ENCODE measurements at regions not wholly inside any gene's neighbourhood (a gene's known extent, or its start where the extent isn't known, plus 50 kb on each side); places are given as distances from the start of the nearest gene placed in this dataset.
"Not testable (repeated sequence)": the region's sequence is repeated elsewhere in the genome, so short reads cannot be mapped to it uniquely, and the experiment has no call there.

DNA sequence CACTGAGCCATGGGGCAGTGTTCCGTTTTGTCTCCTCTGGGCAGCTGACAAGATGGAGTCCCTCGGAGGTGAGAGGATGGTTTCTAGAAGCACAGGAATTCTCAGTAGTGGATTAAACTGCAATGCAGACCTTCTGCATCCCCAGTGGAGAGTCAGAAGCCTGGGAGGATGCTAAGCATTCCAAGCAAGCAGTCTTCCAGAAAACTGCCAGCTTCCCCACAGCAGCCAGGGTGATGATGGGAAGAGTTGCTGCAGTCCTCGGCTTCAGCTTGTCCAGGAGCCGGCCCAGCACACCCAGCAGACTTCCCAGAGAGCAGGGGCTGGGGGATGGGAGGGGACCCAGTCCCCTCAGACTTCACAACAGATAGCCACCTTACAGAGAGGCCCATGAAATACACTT, 163.6 kb downstream of the LY86 start:
- Histone ChIP-seq H3K27me3 (ENCODE audit: insufficient read depth, low read length) (0 out of 2 replicates have a peak, but pooled peaks cover 4% of the 10 kb centered on the region), H3K36me3 (ENCODE audit: insufficient read depth, low read depth, low read length) (no peaks in the 10 kb centered on the region), H3K9me3 (ENCODE audit: insufficient read depth, low read depth, low read length) (no peaks in the 10 kb centered on the region), H3K4me1 (ENCODE audit: insufficient read depth, low read length) (peaks cover 14% of the 10 kb centered on the region; the same call in 1 of the 2 replicates), H3K4me3 (ENCODE audit: low read length) (no peak overlapping the region), H3K9ac (ENCODE audit: low read depth, low read length) (no peak overlapping the region), H3K27ac (ENCODE audit: low read length) (no peak overlapping the region)

DNA sequence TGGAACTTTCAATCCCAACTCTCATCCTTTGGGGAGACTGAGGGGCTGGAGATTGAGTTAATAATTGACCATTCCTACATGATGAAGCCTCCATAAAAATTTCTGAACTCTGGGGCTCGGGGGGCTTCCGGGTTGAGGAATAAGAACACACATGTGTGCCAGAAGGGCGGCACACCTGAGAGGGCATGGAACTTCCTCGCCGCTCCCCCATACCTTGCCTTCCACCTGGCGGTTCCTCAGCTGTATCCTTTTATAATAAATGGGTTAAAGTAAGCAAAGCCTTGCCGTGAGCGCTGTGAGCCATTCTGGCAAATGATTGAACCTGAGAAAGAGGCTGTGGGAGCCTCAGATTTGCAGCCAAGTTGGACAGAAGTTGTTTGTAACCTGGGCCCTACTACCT, 164.8 kb downstream of the LY86 start:
- Histone ChIP-seq H3K9me3 (ENCODE audit: insufficient read depth, low read depth, low read length) (no peaks in the 10 kb centered on the region), H3K36me3 (ENCODE audit: insufficient read depth, low read depth, low read length) (no peaks in the 10 kb centered on the region), H3K27me3 (ENCODE audit: insufficient read depth, low read length) (0 out of 2 replicates have a peak, but pooled peaks cover under 1% of the 10 kb centered on the region), H3K4me3 (ENCODE audit: low read length) (no peak overlapping the region), H3K4me1 (ENCODE audit: insufficient read depth, low read length) (peaks cover 14% of the 10 kb centered on the region; the same call in 1 of the 2 replicates), H3K27ac (ENCODE audit: low read length) (no peak overlapping the region), H3K9ac (ENCODE audit: low read depth, low read length) (no peak overlapping the region)

DNA sequence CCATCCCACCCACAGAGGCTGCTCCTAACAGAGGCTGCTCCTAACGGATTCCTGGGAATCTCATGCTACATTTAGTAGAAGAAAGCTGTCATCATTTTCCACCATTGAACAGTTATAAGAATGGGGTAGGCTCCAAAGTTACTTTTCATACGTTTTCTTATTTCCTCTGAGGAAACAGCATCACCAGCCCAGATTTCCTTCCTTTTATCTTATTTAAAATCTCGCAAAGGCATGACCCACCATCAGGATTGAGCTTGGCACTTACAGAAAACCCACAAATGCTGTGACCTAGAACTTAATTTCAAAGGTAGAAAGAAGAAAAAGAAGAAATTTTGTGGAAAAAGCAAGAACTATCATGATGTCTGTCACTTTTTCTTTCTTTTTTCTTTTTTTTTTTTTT, 168.0 kb downstream of the LY86 start:
- no peak overlapping the region for H3K4me3 ChIP-seq (ENCODE audit: low read length)
- H3K9me3 ChIP-seq (ENCODE audit: insufficient read depth, low read depth, low read length): no peaks in the 10 kb centered on the region
- peaks cover 9% of the 10 kb centered on the region; the same call in 1 of the 2 replicates for H3K4me1 ChIP-seq (ENCODE audit: insufficient read depth, low read length)
- no peaks in the 10 kb centered on the region for H3K36me3 ChIP-seq (ENCODE audit: insufficient read depth, low read depth, low read length)
- H3K9ac ChIP-seq (ENCODE audit: low read depth, low read length): no peak overlapping the region
- H3K27ac ChIP-seq (ENCODE audit: low read length): no peak overlapping the region
- no peaks in the 10 kb centered on the region for H3K27me3 ChIP-seq (ENCODE audit: insufficient read depth, low read length)

DNA sequence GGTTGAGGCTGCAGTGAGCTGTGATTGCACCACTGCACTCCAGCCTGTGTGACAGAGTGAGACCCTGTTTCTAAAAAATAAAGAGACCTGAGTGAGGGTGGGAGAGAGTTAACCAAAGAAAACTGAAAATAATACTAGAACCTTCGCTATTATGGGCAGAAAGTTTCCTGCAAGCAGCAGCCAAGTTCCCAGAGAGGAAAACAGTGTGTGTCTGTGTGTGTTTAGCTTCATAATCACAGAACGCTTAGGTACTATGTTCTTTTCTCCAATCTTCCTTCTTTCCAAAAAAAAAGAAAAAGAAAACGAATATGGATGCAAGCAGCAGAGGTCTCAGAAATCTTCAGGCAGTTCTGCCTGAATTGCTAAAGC, 170.0 kb downstream of the LY86 start:
- Histone ChIP-seq H3K36me3 (ENCODE audit: insufficient read depth, low read depth, low read length) (no peaks in the 10 kb centered on the region), H3K4me3 (ENCODE audit: low read length) (peak overlapping the region; percentile 52; the same call in 1 of the 2 replicates), H3K27ac (ENCODE audit: low read length) (peak overlapping the region; percentile 42), H3K4me1 (ENCODE audit: insufficient read depth, low read length) (peaks cover 4% of the 10 kb centered on the region; the same call in 1 of the 2 replicates), H3K9me3 (ENCODE audit: insufficient read depth, low read depth, low read length) (no peaks in the 10 kb centered on the region), H3K27me3 (ENCODE audit: insufficient read depth, low read length) (no peaks in the 10 kb centered on the region), H3K9ac (ENCODE audit: low read depth, low read length) (peak overlapping the region; percentile 36; the same call in 1 of the 2 replicates)

DNA sequence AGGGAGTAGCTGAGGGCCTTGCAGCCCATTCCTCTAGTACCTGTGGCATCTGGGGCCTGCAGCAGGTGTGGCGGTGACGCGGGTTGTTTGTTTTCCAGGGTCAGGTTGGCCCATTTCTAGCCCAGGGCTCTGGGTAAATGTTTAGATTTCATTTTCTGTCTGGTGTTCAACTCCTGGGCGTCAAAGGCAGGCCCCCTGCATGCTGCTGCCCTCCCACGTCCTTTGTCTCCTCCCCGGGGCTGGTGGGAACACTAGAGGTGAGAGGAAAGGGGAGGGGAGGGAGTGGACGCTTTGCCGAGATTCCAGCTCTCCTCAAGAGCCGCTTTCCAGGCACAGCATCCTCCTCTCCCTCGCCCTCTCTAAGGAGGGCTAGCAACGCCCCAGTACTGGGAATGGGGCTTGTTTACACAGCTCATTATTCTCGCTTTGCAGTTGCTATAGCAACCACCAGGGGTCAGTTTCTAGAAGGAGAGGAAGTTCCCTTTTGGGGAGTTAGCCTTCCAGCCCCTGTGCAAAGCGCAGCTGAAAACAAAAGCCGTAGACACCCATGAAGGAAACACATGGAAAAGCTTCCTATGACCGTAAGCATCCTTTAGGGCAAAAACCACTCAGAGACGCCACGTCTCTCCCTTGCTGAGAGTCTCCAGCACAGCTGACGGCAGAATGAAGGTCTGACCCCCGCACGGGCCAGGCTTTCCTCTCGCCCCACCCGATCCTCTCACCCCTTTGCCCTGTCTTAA, 170.6 kb downstream of the LY86 start:
- Histone ChIP-seq H3K27me3 (ENCODE audit: insufficient read depth, low read length) (no peaks in the 10 kb centered on the region), H3K9ac (ENCODE audit: low read depth, low read length) (peak overlapping the region; percentile 43; the same call in 1 of the 2 replicates), H3K4me3 (ENCODE audit: low read length) (peak overlapping the region; percentile 52; the same call in 1 of the 2 replicates), H3K27ac (ENCODE audit: low read length) (peak overlapping the region; percentile 42), H3K36me3 (ENCODE audit: insufficient read depth, low read depth, low read length) (no peaks in the 10 kb centered on the region), H3K9me3 (ENCODE audit: insufficient read depth, low read depth, low read length) (no peaks in the 10 kb centered on the region), H3K4me1 (ENCODE audit: insufficient read depth, low read length) (peaks cover 4% of the 10 kb centered on the region; the same call in 1 of the 2 replicates)

DNA sequence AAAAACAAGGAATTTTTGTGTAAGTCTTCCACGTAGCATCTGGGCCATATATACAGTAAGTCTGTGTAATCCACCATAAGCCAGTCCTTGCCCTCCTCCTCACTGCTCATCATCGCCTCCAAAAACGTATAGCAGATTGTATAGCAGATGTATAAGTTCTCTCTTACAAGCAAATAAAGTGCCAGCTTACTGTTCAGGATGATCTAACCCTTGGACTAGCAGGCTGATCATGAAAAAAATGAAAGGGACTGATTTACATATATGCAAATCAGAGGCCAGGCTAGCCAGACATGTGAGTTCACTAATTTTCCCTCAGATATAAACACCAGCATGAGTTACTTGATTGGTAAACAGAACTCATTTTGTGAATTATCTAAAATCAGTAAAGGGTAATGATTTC, 171.5 kb downstream of the LY86 start:
- no peak overlapping the region for H3K27ac ChIP-seq (ENCODE audit: low read length)
- H3K4me3 ChIP-seq (ENCODE audit: low read length): no peak overlapping the region
- no peaks in the 10 kb centered on the region for H3K36me3 ChIP-seq (ENCODE audit: insufficient read depth, low read depth, low read length)
- H3K27me3 ChIP-seq (ENCODE audit: insufficient read depth, low read length): no peaks in the 10 kb centered on the region
- H3K9me3 ChIP-seq (ENCODE audit: insufficient read depth, low read depth, low read length): no peaks in the 10 kb centered on the region
- H3K4me1 ChIP-seq (ENCODE audit: insufficient read depth, low read length): peaks cover 4% of the 10 kb centered on the region; the same call in 1 of the 2 replicates
- no peak overlapping the region for H3K9ac ChIP-seq (ENCODE audit: low read depth, low read length)

DNA sequence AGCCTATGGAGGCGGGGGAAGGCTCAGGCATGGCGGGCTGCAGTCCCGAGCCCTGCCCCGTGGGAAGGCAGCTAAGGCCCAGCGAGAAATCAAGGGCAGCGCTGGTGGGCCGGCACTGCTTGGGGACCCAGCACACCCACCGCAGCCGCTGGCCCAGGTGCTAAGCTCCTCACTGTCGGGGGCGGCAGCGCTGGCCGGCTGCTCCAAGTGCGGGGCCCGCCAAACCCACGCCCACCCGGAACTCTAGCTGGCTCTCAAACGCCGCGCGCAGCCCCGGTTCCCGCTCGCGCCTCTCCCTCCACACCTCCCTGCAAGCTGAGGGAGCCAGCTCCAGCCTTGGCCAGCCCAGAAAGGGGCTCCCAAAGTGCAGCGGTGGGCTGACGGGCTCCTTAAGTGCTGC, 174.0 kb downstream of the LY86 start:
- not testable (repeated sequence) for H3K36me3 ChIP-seq (ENCODE audit: insufficient read depth, low read depth, low read length); H3K27me3 ChIP-seq (ENCODE audit: insufficient read depth, low read length); H3K4me3 ChIP-seq (ENCODE audit: low read length); H3K9me3 ChIP-seq (ENCODE audit: insufficient read depth, low read depth, low read length); H3K4me1 ChIP-seq (ENCODE audit: insufficient read depth, low read length); H3K9ac ChIP-seq (ENCODE audit: low read depth, low read length); H3K27ac ChIP-seq (ENCODE audit: low read length)

DNA sequence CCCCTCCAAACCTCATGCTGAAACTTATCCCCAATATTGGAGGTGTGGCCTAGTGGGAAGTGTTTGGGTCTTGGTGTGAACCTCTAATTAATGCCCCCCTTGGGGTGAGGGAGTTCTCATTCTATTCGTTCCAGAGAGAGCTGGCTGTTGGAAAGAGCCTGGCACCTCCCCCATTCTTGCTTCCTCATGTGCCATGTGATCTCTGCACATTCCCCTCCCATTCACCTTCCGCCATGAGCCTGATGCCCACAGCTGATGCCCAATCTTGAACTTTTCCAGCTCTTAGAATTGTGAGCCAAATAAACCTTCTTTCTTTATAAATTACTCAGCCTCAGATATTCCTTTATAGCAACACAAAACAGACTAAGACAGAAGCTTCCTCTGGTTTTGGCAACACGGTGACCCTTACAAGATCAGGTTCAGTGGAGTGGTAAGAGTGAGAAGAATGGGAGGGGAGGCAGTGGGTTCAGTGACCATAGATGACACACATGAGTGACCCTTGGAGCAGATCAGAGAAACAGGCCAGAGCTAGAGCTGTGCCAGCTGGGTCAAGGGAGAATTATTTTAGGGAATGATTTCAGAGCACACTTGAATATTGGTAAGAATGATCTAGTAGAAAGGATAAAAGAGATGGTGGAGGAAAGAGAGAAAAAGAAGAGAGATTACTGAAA, 176.4 kb downstream of the LY86 start:
- no peak overlapping the region for H3K27ac ChIP-seq (ENCODE audit: low read length)
- H3K36me3 ChIP-seq (ENCODE audit: insufficient read depth, low read depth, low read length): no peaks in the 10 kb centered on the region
- H3K9me3 ChIP-seq (ENCODE audit: insufficient read depth, low read depth, low read length): no peaks in the 10 kb centered on the region
- H3K27me3 ChIP-seq (ENCODE audit: insufficient read depth, low read length): no peaks in the 10 kb centered on the region
- no peak overlapping the region for H3K9ac ChIP-seq (ENCODE audit: low read depth, low read length)
- no peak overlapping the region for H3K4me3 ChIP-seq (ENCODE audit: low read length)
- no peaks in the 10 kb centered on the region for H3K4me1 ChIP-seq (ENCODE audit: insufficient read depth, low read length)

DNA sequence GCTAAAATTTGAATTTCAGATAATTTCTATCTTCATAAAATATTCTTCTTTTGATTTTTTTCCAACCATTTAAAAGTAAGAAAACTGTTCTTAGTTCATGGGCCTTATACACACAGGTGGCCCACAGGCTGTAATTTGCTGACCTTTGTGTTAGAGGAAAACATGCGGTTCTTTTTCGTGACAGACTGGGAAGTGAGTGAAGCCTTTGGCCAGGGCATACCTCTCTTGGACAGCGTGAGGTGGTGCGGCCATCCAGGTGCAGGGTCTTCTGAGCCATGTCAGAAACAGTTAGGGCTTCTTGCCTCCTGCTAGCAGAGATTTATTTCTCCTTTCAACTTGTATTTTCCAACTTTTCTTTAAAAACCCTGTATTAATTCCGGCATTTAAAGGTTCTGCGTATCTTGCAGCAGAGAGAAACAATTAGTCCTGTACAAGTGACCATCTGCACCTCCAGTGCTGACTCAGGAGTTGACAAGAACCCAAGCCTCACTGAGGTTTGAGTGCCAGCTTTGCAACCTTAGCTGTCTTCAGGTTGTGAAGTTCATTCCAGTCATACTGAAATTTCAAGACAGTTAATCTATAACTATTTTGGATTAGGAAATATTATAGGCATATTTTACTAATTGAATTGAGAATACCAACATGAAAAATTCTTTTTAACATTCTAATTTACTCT, 177.8 kb downstream of the LY86 start:
- Histone ChIP-seq H3K36me3 (ENCODE audit: insufficient read depth, low read depth, low read length) (no peaks in the 10 kb centered on the region), H3K4me1 (ENCODE audit: insufficient read depth, low read length) (no peaks in the 10 kb centered on the region), H3K9ac (ENCODE audit: low read depth, low read length) (no peak overlapping the region), H3K9me3 (ENCODE audit: insufficient read depth, low read depth, low read length) (no peaks in the 10 kb centered on the region), H3K27ac (ENCODE audit: low read length) (no peak overlapping the region), H3K27me3 (ENCODE audit: insufficient read depth, low read length) (no peaks in the 10 kb centered on the region), H3K4me3 (ENCODE audit: low read length) (no peak overlapping the region)

DNA sequence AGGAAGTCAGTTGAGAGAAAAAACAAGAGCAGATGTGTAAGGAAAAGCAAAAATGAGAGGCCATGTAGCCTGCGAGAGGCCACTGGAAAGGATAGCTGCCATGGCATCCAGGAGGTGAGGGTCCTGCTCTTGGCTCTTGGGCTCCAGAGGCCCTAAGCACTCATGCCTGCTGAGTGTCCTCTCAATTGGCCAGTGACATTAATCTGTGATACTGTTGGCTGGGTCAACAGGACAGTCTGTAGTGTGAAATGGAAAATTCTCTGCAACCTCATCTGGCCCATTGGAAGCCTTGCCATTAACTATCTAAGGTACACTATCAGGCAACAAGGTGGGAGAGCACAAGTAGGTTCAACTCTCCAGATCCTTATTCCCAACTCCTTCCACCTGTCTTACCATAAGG, 180.9 kb downstream of the LY86 start:
- Histone ChIP-seq H3K9me3 (ENCODE audit: insufficient read depth, low read depth, low read length) (no peaks in the 10 kb centered on the region), H3K36me3 (ENCODE audit: insufficient read depth, low read depth, low read length) (no peaks in the 10 kb centered on the region), H3K9ac (ENCODE audit: low read depth, low read length) (no peak overlapping the region), H3K4me3 (ENCODE audit: low read length) (no peak overlapping the region), H3K27me3 (ENCODE audit: insufficient read depth, low read length) (no peaks in the 10 kb centered on the region), H3K27ac (ENCODE audit: low read length) (no peak overlapping the region), H3K4me1 (ENCODE audit: insufficient read depth, low read length) (peaks cover 4% of the 10 kb centered on the region; the same call in 1 of the 2 replicates)

DNA sequence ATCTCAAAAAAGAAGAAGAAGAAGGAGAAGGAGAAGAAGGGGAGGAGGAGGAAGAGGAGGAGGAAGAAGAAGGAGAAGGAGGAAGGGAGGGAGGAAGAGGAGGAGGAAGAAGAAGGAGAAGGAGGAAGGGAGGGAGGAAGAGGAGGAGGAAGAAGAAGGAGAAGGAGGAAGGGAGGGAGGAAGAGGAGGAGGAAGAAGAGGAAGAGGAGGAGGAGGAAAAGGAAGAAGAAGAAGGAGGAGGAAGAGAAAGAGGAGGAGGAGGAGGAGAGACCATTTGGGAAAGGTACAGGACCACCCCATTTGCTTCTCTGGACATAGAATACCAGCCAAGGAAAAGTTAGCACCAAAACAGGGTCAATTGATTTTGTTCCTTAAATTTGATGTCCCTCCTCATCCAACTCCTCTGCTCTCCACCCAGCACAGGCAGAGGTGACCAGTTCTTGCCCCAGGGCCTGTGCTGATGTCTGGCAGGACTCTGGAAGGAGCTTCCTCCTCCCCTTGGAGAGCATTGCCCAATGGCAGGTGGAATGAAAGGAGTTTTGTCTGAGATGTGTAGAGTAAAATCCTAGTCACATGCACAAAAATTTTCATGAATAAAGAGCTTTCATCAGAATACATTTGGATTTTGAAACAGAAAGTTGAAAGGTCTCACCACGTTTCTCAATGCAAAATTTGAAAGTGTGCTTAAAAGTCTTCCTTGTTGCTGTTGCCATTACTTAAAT, 182.9 kb downstream of the LY86 start:
- no peaks in the 10 kb centered on the region for H3K9me3 ChIP-seq (ENCODE audit: insufficient read depth, low read depth, low read length)
- H3K27ac ChIP-seq (ENCODE audit: low read length): no peak overlapping the region
- H3K4me1 ChIP-seq (ENCODE audit: insufficient read depth, low read length): peaks cover 4% of the 10 kb centered on the region; the same call in 1 of the 2 replicates
- H3K27me3 ChIP-seq (ENCODE audit: insufficient read depth, low read length): no peaks in the 10 kb centered on the region
- H3K4me3 ChIP-seq (ENCODE audit: low read length): no peak overlapping the region
- no peaks in the 10 kb centered on the region for H3K36me3 ChIP-seq (ENCODE audit: insufficient read depth, low read depth, low read length)
- H3K9ac ChIP-seq (ENCODE audit: low read depth, low read length): no peak overlapping the region
